NB4 (cell line): ENCODE measurements at regions not wholly inside any gene's neighbourhood (a gene's known extent, or its start where the extent isn't known, plus 50 kb on each side); places are given as distances from the start of the nearest gene placed in this dataset.

Experiments used
- DNase-seq: peaks from one replicate; pipeline ENCODE4 v3.0.0; 2010; ENCODE audit warnings: low read depth
- H3K4me3 ChIP-seq: one replicate; pipeline ENCODE4 v1.5.1; 2011; ENCODE audit warnings: mild to moderate bottlenecking, low read depth, low read length, moderate library complexity
- CTCF ChIP-seq: IDR thresholded peaks from one replicate; pipeline ENCODE4 v1.5.1; 2012; ENCODE audit warnings: low read depth, low read length
- MAX ChIP-seq: IDR thresholded peaks from 2 replicates; pipeline ENCODE4 v1.6.1; 2011; ENCODE audit warnings: low read depth, low read length
- MYC ChIP-seq: IDR thresholded peaks from 2 replicates; pipeline ENCODE4 v1.6.1; 2011; ENCODE audit warnings: low read depth, low read length
- POLR2A ChIP-seq: IDR thresholded peaks from 2 replicates; pipeline ENCODE4 v1.6.1; 2011; ENCODE audit warnings: mild to moderate bottlenecking; ENCODE audit not compliant: insufficient read length; ENCODE audit errors: extremely low read depth

- TF ChIP-seq CTCF = no peak
- no peak for TF ChIP-seq MAX
- no peak for TF ChIP-seq MYC
- TF ChIP-seq POLR2A = no peak
- H3K4me3 ChIP-seq = no peak overlapping the region
- no peak for DNase-seq
Observed at GRCh38 chr2:196278491-196278911, 107.1 kb upstream of the STK17B start.

- no peak overlapping the region for H3K4me3 ChIP-seq
- TF ChIP-seq CTCF (no peak), POLR2A (no peak), MYC (no peak), MAX (no peak)
- no peak for DNase-seq
Observed at GRCh38 chr2:196279541-196279940, 108.2 kb upstream of the STK17B start.

- no peak overlapping the region for H3K4me3 ChIP-seq
- TF ChIP-seq POLR2A (no peak), CTCF (no peak), MAX (no peak), MYC (no peak)
- no peak for DNase-seq
Observed at GRCh38 chr2:196284144-196284844, 112.9 kb upstream of the STK17B start.

GRCh38 chr2:196284866-196285557 lies 113.6 kb upstream of the STK17B start:
- no peak for DNase-seq
- no peak for TF ChIP-seq CTCF
- TF ChIP-seq MAX = no peak
- no peak for TF ChIP-seq POLR2A
- TF ChIP-seq MYC = no peak
- no peak overlapping the region for H3K4me3 ChIP-seq

GRCh38 chr2:196286821-196287220 lies 115.4 kb upstream of the STK17B start:
- DNase-seq = no peak
- TF ChIP-seq POLR2A = no peak
- TF ChIP-seq CTCF = no peak
- TF ChIP-seq MYC = no peak
- TF ChIP-seq MAX = no peak
- no peak overlapping the region for H3K4me3 ChIP-seq
